Small intestine (tissue), 7 donors: ENCODE measurements at regions not wholly inside any gene's neighbourhood (a gene's known extent, or its start where the extent isn't known, plus 50 kb on each side); places are given as distances from the start of the nearest gene placed in this dataset.

Experiments used
- DNase-seq, 2 donors: peaks; one replicate each; pipeline versions ENCODE4 v3.0.0 to v3.0.0-alpha.2; 2013
- FAIRE-seq: peaks from 2 replicates; lab custom pipeline; 2012; peaks lifted over from hg19 to GRCh38; lab: Jason Lieb, UNC
- H3K27ac ChIP-seq, 3 donors: one replicate each; pipeline ENCODE4 v1.5.1; 2013; ENCODE audit warnings: low read length in 2 of 3, mild to moderate bottlenecking in 2 of 3, control low read depth in 1 of 3, inconsistent platforms in 1 of 3, low read depth in 1 of 3, moderate library complexity in 1 of 3
- H3K27me3 ChIP-seq, 3 donors: one replicate each; pipeline ENCODE4 v1.6.1; 2013; ENCODE audit warnings: low read length in 3 of 3, inconsistent platforms in 1 of 3; ENCODE audit not compliant: control insufficient read depth in 3 of 3, insufficient read depth in 3 of 3
- H3K36me3 ChIP-seq, 3 donors: one replicate each; pipeline ENCODE4 v1.6.1; 2013; ENCODE audit warnings: low read length in 3 of 3, inconsistent platforms in 1 of 3, low read depth in 1 of 3, mild to moderate bottlenecking in 1 of 3, moderate library complexity in 1 of 3; ENCODE audit not compliant: control insufficient read depth in 3 of 3, insufficient read depth in 2 of 3
- H3K4me1 ChIP-seq, 3 donors: one replicate each; pipeline ENCODE4 v1.6.1; 2013; ENCODE audit warnings: low read length in 2 of 3, inconsistent platforms in 1 of 3, low read depth in 1 of 3, mild to moderate bottlenecking in 1 of 3, moderate library complexity in 1 of 3; ENCODE audit not compliant: control insufficient read depth in 3 of 3, insufficient read depth in 2 of 3
- H3K4me3 ChIP-seq, 3 donors: one replicate each; pipeline ENCODE4 v1.5.1; 2013; ENCODE audit warnings: low read length in 3 of 3, control low read depth in 1 of 3, inconsistent platforms in 1 of 3, low read depth in 1 of 3, mild to moderate bottlenecking in 1 of 3, moderate library complexity in 1 of 3
- H3K9me3 ChIP-seq, 2 donors: one replicate each; pipeline ENCODE4 v1.6.1; 2013; ENCODE audit warnings: low read depth in 1 of 2, low read length in 1 of 2; ENCODE audit not compliant: control insufficient read depth in 2 of 2, insufficient read depth in 1 of 2
- WGBS, 3 donors: extraction: QIAGEN DNeasy Blood & Tissue Kit; methylation state at CpG; one replicate each; pipeline ENCODE4 v1.1.7; 2013; 5-methylcytosine and 5-hydroxymethylcytosine counted together
- donor health status: healthy with polysubstance abuse.
- donor health status: control.
- donor health status: control.
- donor health status: Bipolar disorder and iron deficiency.
- donor health status: healthy.

DNA sequence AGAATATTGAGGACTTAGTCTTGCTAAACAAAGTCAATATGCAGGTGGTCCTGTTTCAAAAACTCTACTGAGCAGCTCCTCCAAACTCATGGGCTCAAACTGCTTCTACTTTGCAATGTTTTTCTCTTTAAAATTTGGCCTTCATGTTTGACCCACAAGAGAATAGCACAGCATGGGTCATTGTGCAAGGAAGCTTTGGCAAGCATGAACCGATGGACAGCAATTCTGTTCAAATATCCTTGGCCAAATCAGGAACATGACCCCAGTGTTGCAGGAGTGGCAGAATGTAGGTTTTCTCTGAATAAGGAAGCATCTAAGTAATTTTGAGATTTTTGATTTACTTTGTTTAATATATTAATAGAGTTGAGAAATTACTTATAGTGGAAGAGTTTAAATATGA lies 477.9 kb downstream of the KCNJ3 start:
- Histone ChIP-seq H3K4me3 (no peak overlapping the region), H3K36me3 (no peaks in the 10 kb centered on the region), H3K27me3 (no peaks in the 10 kb centered on the region), H3K27ac (no peak overlapping the region), H3K4me1 (no peaks in the 10 kb centered on the region), H3K9me3 (no peaks in the 10 kb centered on the region)
- DNase-seq (no peak), FAIRE-seq (no peak)
- 76 to 85% (median 77%) methylated on average over 1 of the region's 1 CpG for WGBS, 3 donors

DNA sequence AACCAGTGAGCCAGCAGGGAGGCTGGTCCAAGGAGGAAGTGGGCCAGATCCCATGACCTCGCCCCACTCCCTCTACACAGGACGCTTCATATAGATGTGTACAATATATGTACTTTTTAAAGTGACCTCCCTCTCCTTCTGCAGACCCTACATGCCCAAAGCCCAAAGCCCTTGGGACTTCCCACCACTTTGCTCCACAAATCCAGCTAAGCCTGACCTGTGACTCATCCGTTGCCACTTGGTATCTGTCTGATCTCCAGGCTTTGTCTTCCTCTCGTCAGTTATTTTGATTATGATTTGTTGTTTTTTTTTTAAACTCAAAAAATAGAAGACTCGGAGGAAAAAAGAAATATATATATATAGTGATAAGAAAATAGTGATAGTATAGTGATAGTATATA lies 470.8 kb downstream of the KCNJ3 start:
- WGBS, 3 donors: 82 to 85% (median 83%) methylated on average over 5 of the region's 5 CpGs
- DNase-seq (no peak), FAIRE-seq (no peak)
- no peak overlapping the region for H3K27ac ChIP-seq
- no peak overlapping the region for H3K4me3 ChIP-seq
- no peaks in the 10 kb centered on the region for H3K4me1 ChIP-seq
- H3K9me3 ChIP-seq: no peaks in the 10 kb centered on the region
- H3K36me3 ChIP-seq: no peaks in the 10 kb centered on the region
- H3K27me3 ChIP-seq: no peaks in the 10 kb centered on the region

DNA sequence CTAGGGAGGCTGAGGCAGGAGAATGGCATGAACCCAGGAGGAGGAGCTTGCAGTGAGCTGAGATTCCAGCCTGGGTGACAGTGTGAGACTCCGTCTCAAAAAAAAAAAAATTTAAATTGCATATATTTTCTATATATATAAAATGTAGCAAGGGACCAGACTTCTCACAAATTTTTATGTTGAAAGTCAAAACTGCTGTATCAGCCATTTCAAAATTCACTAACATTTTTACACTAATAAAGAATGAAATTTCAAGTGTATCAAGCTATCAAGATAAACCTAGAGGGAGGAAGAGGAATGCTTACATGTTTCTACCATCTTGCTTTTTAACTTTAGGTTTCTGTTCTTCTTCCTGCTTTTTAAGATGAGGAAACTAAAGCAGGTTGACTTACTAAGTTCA lies 464.0 kb downstream of the KCNJ3 start:
- FAIRE-seq: no peak

DNA sequence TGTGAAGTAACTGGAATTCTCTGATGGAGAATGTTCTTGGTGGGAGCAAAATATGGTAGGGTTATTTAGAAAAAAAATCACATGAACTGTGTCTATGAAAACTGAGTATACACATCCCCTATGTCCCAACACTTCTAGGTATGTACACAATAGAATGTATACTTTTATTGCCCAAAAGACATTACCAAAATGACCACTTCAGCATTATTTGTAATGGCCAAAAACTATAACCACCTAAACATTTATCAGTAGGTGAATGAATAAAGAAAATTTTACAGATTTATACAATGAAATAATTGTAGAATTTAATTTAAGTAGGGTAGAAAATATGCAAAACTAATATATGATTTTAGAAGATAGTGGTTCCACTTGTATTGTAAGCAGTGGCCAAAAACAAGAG lies 462.8 kb downstream of the KCNJ3 start:
- H3K4me3 ChIP-seq: no peak overlapping the region
- H3K27me3 ChIP-seq: no peaks in the 10 kb centered on the region
- FAIRE-seq: no peak
- no peaks in the 10 kb centered on the region for H3K9me3 ChIP-seq
- no peak for DNase-seq
- H3K27ac ChIP-seq: no peak overlapping the region
- H3K4me1 ChIP-seq: no peaks in the 10 kb centered on the region
- H3K36me3 ChIP-seq: no peaks in the 10 kb centered on the region

More for the DNA sequence above, 464.0 kb downstream of the KCNJ3 start:
- no peak for DNase-seq
- Histone ChIP-seq H3K36me3 (no peaks in the 10 kb centered on the region), H3K27me3 (no peaks in the 10 kb centered on the region), H3K9me3 (no peaks in the 10 kb centered on the region), H3K4me1 (no peaks in the 10 kb centered on the region), H3K4me3 (no peak overlapping the region), H3K27ac (no peak overlapping the region)
- 91 to 97% (median 95%) methylated on average over 1 of the region's 1 CpG for WGBS, 3 donors

DNA sequence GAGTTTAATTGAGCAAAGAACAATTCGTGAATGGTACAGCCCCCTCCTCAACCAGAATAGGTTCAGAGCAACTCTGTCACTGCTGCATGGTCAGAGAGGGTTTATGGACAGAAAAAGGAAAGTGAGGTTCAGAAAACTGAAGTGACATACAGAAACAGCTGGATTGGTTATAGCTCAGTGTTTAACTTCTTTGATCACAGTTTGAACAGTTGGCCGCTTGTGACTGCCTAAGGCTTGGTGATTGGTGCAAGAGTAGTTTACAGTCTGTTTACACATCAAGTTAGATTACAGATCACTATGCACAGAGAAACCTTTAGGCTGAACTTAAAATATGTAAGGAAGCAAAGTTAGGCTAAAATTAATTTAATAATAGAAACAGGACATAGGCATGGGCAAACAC lies 459.2 kb downstream of the KCNJ3 start:
- Histone ChIP-seq H3K4me1 (no peaks in the 10 kb centered on the region), H3K36me3 (no peaks in the 10 kb centered on the region), H3K4me3 (no peak overlapping the region), H3K27ac (no peak overlapping the region), H3K27me3 (no peaks in the 10 kb centered on the region), H3K9me3 (no peaks in the 10 kb centered on the region)
- FAIRE-seq: no peak
- WGBS, 3 donors: 44 to 72% (median 51%) methylated on average over 2 of the region's 2 CpGs
- DNase-seq: no peak

DNA sequence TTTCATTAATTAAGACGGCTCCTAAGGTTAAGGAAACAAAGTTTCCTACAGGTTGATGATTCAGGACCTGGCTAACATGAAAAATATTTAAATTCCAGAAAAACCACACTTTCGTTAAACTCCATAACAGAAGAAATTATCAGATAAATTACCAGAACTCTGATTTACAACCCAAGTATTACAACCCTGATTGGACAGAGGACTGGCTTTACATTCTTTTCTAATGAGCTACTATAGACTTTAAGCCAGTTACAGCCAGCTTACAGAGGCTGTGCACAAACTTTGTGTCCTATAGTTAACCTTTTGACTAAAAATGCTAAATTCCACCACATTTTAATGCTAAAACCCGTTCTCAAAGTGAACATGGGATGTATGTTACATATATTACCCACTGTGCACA lies 458.6 kb downstream of the KCNJ3 start:
- no peak overlapping the region for H3K4me3 ChIP-seq
- H3K36me3 ChIP-seq: no peaks in the 10 kb centered on the region
- H3K27me3 ChIP-seq: no peaks in the 10 kb centered on the region
- H3K9me3 ChIP-seq: no peaks in the 10 kb centered on the region
- 60 to 69% (median 60%) methylated on average over 3 of the region's 3 CpGs for WGBS, 3 donors
- H3K4me1 ChIP-seq: no peaks in the 10 kb centered on the region
- DNase-seq: no peak
- H3K27ac ChIP-seq: no peak overlapping the region
- no peak for FAIRE-seq

DNA sequence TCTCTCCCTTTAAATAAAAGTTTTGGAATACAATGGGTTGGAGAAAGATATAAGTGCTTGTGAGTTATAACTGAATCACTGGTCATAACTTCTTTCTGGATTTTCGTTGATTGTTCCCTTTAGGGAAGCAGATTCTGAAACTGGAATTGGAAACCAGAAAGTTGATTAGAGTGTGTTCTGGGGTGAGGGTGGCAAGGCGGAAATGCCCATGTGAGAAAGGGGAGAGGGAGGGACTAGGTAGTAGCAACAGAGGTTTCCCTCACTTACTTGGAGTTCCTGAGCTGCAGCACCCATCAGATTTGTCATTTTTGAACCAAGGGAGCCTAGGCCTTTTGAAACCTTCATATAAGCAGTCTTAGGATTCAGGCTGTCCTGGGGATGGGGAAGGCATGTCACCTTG lies 453.4 kb downstream of the KCNJ3 start:
- FAIRE-seq: no peak
- Histone ChIP-seq H3K4me3 (no peak overlapping the region), H3K27ac (no peak overlapping the region), H3K9me3 (no peaks in the 10 kb centered on the region), H3K36me3 (no peaks in the 10 kb centered on the region), H3K27me3 (no peaks in the 10 kb centered on the region), H3K4me1 (no peaks in the 10 kb centered on the region)
- no peak for DNase-seq
- 77 to 86% (median 83%) methylated on average over 2 of the region's 2 CpGs for WGBS, 3 donors

DNA sequence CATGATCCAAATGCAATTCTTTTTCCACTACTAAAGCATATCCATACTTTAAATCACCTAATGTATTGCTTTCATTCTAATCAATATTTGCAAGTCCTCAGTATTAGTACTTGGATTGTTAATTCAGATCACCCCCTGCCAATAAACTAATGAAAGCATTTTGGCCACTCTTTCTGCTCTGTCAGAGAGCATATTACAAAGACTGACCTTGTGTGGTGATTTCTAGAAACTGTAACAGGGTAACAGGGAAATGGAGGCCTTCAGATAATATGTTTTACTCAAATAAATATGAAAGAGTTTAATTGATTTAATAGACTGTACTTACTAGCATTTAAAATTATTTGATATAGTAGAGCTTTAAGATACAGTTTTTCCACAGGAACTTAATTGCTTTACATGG lies 453.0 kb downstream of the KCNJ3 start:
- Histone ChIP-seq H3K9me3 (no peaks in the 10 kb centered on the region), H3K27ac (no peak overlapping the region), H3K4me3 (no peak overlapping the region), H3K36me3 (no peaks in the 10 kb centered on the region), H3K4me1 (no peaks in the 10 kb centered on the region), H3K27me3 (no peaks in the 10 kb centered on the region)
- no peak for FAIRE-seq
- no peak for DNase-seq

DNA sequence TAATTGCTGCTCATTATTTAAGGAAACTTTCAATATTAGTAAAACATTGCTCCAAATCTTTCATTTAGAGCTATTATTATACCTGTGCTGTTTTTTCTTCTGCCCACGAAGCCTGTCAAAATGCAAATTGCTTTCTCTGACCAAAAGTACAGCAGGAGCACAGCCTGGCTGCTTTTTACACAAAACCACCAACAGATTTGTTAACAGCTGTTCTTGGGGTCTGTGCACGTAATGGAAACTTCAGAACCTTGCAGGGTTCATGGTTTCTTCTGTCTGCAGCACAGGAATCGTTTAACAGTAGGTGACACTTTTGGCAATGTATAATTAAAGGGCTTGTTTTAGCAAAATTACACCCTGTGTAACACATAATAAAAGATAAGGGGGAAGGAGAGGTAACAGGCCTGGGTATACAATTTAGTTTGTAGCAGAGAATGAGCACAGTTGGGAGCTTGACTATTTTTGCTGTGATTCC lies 447.3 kb downstream of the KCNJ3 start:
- no peaks in the 10 kb centered on the region for H3K4me1 ChIP-seq
- no peak overlapping the region for H3K27ac ChIP-seq
- H3K27me3 ChIP-seq: no peaks in the 10 kb centered on the region
- FAIRE-seq (no peak), DNase-seq (no peak)
- 34 to 39% (median 37%) methylated on average over 3 of the region's 3 CpGs for WGBS, 3 donors
- H3K4me3 ChIP-seq: no peak overlapping the region
- H3K9me3 ChIP-seq: no peaks in the 10 kb centered on the region
- no peaks in the 10 kb centered on the region for H3K36me3 ChIP-seq
